GM12873 (cell line): ENCODE measurements at regions not wholly inside any gene's neighbourhood (a gene's known extent, or its start where the extent isn't known, plus 50 kb on each side); places are given as distances from the start of the nearest gene placed in this dataset.
A peak's percentile ranks its signal among the peaks of the same experiment; 100 is the strongest.

Experiments used
- CTCF ChIP-seq: IDR thresholded peaks from 2 replicates; pipeline ENCODE4 v1.5.1; 2012; ENCODE audit warnings: low read depth, mild to moderate bottlenecking, moderate library complexity, low read length, control low read depth; ENCODE audit not compliant: insufficient read depth; ENCODE audit errors: missing control alignments

DNA sequence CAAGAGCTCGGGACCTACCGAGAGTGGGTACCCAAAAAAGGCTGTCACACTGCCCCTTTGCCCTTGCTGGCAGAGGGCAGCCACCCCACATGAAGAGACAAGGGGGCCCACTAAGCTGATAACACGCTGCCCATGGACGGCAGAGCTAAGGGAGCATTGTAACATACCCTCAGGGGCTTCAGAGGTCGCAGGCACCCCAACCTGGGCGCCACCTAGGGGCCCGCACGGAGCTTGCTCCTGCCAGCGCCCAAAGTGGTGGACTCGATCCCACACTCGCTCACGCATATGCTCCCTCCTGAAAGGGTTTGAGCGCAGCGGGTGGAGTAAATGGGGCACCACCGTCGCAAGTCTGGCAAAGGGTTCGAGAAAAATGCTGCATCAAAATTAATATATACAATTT lies 975.4 kb downstream of the ZPLD1 start:
- peak; percentile 58 for TF ChIP-seq CTCF

DNA sequence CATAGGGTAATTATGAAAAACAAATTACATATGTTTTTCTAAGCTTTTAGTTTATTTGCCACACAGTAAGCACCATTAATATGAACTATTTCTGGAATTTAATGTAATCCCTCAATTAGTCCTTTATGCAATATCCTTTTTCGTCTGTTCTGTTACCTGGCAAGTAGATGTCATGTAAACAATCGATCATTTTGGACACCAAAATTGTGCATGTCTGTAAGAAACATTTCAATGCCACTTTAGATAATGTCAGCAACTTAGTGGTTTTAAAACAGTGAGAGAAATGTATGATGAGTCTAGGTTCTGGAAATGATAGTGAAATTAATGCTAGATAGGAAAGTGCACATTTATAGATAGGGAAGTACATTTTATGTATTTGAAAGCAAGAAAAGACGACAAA lies 986.6 kb downstream of the ZPLD1 start:
- TF ChIP-seq CTCF: no peak

GRCh38 chr3:103437883-103438282 lies 1003.1 kb downstream of the ZPLD1 start:
- TF ChIP-seq CTCF: no peak

GRCh38 chr3:103440539-103441203 lies 1005.9 kb downstream of the ZPLD1 start:
- peak; percentile 9 for TF ChIP-seq CTCF

DNA sequence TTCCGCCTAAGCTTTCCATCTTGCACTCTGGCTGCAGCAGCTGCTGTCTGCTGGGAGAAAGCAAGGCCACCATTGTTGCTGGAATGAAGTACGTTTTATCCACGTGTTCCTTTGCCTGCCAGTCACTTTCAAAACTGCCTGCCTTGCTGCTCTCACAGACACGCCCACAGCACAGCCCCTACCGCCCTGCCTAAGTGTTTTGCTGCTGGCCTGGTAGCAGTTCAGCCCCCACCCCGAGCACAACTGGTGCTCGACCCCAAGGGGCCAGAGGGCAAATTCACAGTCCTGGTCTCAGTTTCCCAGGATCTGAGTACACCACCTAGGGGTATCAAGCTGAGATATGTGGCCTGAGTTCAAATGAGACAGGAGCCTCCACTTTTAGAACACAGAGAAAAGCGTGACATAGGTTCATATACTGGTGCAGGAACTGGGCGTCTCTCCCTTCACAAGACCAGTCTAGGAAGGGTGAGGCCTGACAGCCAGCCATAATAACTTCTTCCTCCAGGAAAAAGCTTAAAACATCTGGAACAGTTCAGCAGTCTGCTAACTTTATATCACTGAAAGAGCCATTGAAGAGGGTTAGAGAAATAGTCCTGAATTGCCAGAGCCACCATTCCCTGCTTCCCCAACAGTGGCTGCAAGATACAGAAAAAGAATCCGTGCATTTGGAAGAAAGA lies 1012.3 kb downstream of the ZPLD1 start:
- TF ChIP-seq CTCF: no peak

GRCh38 chr3:103453152-103453551 lies 1018.3 kb downstream of the ZPLD1 start:
- no peak for TF ChIP-seq CTCF

- TF ChIP-seq CTCF: no peak
Measured at GRCh38 chr3:103459815-103460214, 1025.0 kb downstream of the ZPLD1 start.
